Lower leg skin (tissue), 3 donors: ENCODE measurements at regions not wholly inside any gene's neighbourhood (a gene's known extent, or its start where the extent isn't known, plus 50 kb on each side); places are given as distances from the start of the nearest gene placed in this dataset.

Source experiments
- POLR2A ChIP-seq, 2 donors: fragments of 450-650 bp; IDR thresholded peaks; one replicate each; pipeline ENCODE4 v1.6.1; 2016 to 2017; ENCODE audit warnings: antibody characterized with exemption in 2 of 2, mild to moderate bottlenecking in 1 of 2, moderate library complexity in 1 of 2
- TF ChIP-seq, protein P1 (sequence below), 3 donors: fragments of 450-650 bp; IDR thresholded peaks; one replicate each; pipeline ENCODE4 v1.5.1; 2016; ENCODE audit warnings: antibody characterized with exemption in 3 of 3, mild to moderate bottlenecking in 3 of 3, moderate library complexity in 2 of 3

DNA sequence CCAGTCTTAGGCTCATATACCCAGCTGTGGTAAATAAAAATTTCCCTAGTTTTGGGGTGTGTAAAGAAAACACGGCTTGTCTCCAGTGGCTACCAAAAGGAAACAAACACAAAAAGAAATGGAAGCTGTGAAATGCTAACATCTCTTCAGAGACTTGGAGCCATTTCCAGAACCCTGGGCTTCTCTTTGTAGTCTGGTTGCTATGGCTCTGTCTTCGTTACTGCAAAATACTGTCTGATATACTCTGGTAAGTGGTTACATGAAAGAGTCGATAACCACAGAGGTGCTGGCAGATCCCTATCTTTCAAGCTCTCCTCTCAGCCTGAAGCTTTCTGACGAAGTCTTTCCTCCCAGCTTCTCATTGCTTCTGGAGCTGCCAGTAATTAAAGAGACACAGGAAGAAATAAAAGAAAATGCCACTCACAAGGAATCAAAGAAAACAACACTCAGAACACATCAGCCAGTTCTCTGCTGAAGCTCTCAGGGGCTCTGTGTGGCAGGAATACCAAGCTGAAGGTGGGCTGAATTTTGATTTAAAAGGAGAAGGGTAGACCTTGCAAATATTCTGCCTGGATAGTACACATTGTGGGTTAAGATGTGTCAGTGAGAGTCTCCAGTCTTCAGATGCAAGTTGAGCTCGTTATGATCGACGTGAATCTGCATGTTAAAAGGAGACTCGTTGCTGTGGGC lies 107.6 kb upstream of the FAM9C start:
- TF ChIP-seq POLR2A (IDR thresholded peaks at IDR 0.05): no peak
- TF ChIP-seq, protein P1, sequence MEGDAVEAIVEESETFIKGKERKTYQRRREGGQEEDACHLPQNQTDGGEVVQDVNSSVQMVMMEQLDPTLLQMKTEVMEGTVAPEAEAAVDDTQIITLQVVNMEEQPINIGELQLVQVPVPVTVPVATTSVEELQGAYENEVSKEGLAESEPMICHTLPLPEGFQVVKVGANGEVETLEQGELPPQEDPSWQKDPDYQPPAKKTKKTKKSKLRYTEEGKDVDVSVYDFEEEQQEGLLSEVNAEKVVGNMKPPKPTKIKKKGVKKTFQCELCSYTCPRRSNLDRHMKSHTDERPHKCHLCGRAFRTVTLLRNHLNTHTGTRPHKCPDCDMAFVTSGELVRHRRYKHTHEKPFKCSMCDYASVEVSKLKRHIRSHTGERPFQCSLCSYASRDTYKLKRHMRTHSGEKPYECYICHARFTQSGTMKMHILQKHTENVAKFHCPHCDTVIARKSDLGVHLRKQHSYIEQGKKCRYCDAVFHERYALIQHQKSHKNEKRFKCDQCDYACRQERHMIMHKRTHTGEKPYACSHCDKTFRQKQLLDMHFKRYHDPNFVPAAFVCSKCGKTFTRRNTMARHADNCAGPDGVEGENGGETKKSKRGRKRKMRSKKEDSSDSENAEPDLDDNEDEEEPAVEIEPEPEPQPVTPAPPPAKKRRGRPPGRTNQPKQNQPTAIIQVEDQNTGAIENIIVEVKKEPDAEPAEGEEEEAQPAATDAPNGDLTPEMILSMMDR (IDR thresholded peaks at IDR 0.05): no peak
